SK-N-SH treated with all-trans-retinoic acid at 6 μM for 48 hours (cell line): ENCODE measurements at regions not wholly inside any gene's neighbourhood (a gene's known extent, or its start where the extent isn't known, plus 50 kb on each side); places are given as distances from the start of the nearest gene placed in this dataset.

Source experiments
- ATAC-seq: fragments of 200-7000 bp; cut with Tn5 transposase; 3 replicates; pipeline ENCODE4 v1.9.1; 2020; ENCODE audit warnings: mild to moderate bottlenecking, moderate library complexity
- ARNTL ChIP-seq: fragments of 450-650 bp; formaldehyde crosslinking; IDR thresholded peaks from 2 replicates; pipeline ENCODE4 v1.5.0; 2020; ENCODE audit warnings: low read depth, mild to moderate bottlenecking, moderate library complexity, borderline replicate concordance
- BACH2 ChIP-seq: fragments of 250-450 bp; sonication (Bioruptor Pico); IDR thresholded peaks from 2 replicates; pipeline ENCODE4 v1.9.0; 2021; ENCODE audit warnings: mild to moderate bottlenecking, borderline replicate concordance
- CREB5 ChIP-seq: fragments of 250-450 bp; sonication (Bioruptor Pico); IDR thresholded peaks from 2 replicates; pipeline ENCODE4 v1.5.1; 2020; ENCODE audit warnings: low read depth, mild to moderate bottlenecking, moderate library complexity
- CSDC2 ChIP-seq: fragments of 250-450 bp; sonication (Bioruptor Pico); IDR thresholded peaks from 2 replicates; pipeline ENCODE4 v1.5.0; 2020; ENCODE audit warnings: mild to moderate bottlenecking, moderate library complexity
- ESRRG ChIP-seq: fragments of 250-450 bp; sonication (Bioruptor Pico); IDR thresholded peaks from 2 replicates; pipeline ENCODE4 v1.6.1; 2021; ENCODE audit warnings: mild to moderate bottlenecking
- GLIS3 ChIP-seq: fragments of 250-450 bp; sonication (Bioruptor Pico); IDR thresholded peaks from 2 replicates; pipeline ENCODE4 v1.5.0; 2020; ENCODE audit warnings: mild to moderate bottlenecking, moderate library complexity
- ISL1 ChIP-seq: fragments of 250-450 bp; sonication (Bioruptor Pico); IDR thresholded peaks from 2 replicates; pipeline ENCODE4 v2.1.2; 2022; ENCODE audit warnings: mild to moderate bottlenecking, moderate library complexity
- OSR1 ChIP-seq: fragments of 250-450 bp; sonication (Bioruptor Pico); IDR thresholded peaks from 2 replicates; pipeline ENCODE4 v1.8.0; 2022; ENCODE audit warnings: moderate library complexity, mild to moderate bottlenecking, inconsistent platforms
- PPARA ChIP-seq: fragments of 250-450 bp; sonication (Bioruptor Pico); IDR thresholded peaks from 2 replicates; pipeline ENCODE4 v1.5.0; 2020; ENCODE audit warnings: mild to moderate bottlenecking, borderline replicate concordance
- RARB ChIP-seq: fragments of 250-450 bp; sonication (Bioruptor Pico); IDR thresholded peaks from 2 replicates; pipeline ENCODE4 v1.8.0; 2021; ENCODE audit warnings: mild to moderate bottlenecking, moderate library complexity
- SNAI2 ChIP-seq: fragments of 250-450 bp; sonication (Bioruptor Pico); IDR thresholded peaks from 2 replicates; pipeline ENCODE4 v1.5.0; 2020; ENCODE audit warnings: mild to moderate bottlenecking, moderate library complexity
- TCF4 ChIP-seq: fragments of 250-450 bp; sonication (Bioruptor Pico); IDR thresholded peaks from 2 replicates; pipeline ENCODE4 v1.8.0; 2021; ENCODE audit warnings: mild to moderate bottlenecking, moderate library complexity, borderline replicate concordance
- TOX ChIP-seq: fragments of 250-450 bp; sonication (Bioruptor Pico); IDR thresholded peaks from 2 replicates; pipeline ENCODE4 v1.8.0; 2021; ENCODE audit warnings: mild to moderate bottlenecking, moderate library complexity, borderline replicate concordance
- TSHZ2 ChIP-seq: fragments of 250-450 bp; sonication (Bioruptor Pico); IDR thresholded peaks from 2 replicates; pipeline ENCODE4 v1.5.0; 2020; ENCODE audit warnings: mild to moderate bottlenecking, moderate library complexity
- ZFP3 ChIP-seq: fragments of 250-450 bp; sonication (Bioruptor Pico); IDR thresholded peaks from 2 replicates; pipeline ENCODE4 v1.5.0; 2020; ENCODE audit warnings: mild to moderate bottlenecking, moderate library complexity
- ZFP30 ChIP-seq: fragments of 450-650 bp; formaldehyde crosslinking; IDR thresholded peaks from 2 replicates; pipeline ENCODE4 v1.5.0; 2022; ENCODE audit warnings: mild to moderate bottlenecking, moderate library complexity
- ZNF565 ChIP-seq: fragments of 450-650 bp; formaldehyde crosslinking; conservative IDR thresholded peaks from 2 replicates; pipeline ENCODE4 v1.5.0; 2020; ENCODE audit warnings: low read depth, mild to moderate bottlenecking, moderate library complexity
- ZNF70 ChIP-seq: fragments of 450-650 bp; formaldehyde crosslinking; IDR thresholded peaks from 2 replicates; pipeline ENCODE4 v1.5.0; 2020; ENCODE audit warnings: mild to moderate bottlenecking, moderate library complexity
- ZNF8 ChIP-seq: fragments of 450-650 bp; formaldehyde crosslinking; IDR thresholded peaks from 2 replicates; pipeline ENCODE4 v1.5.0; 2020; ENCODE audit warnings: mild to moderate bottlenecking, moderate library complexity
- TF ChIP-seq, protein P1 (sequence below): fragments of 250-450 bp; sonication (Bioruptor Pico); IDR thresholded peaks from 2 replicates; pipeline ENCODE4 v1.8.0; 2020; ENCODE audit warnings: mild to moderate bottlenecking, moderate library complexity, borderline replicate concordance
- TF ChIP-seq, protein P2 (sequence below): fragments of 250-450 bp; sonication (Bioruptor Pico); IDR thresholded peaks from 2 replicates; pipeline ENCODE4 v1.5.1; 2021; ENCODE audit warnings: mild to moderate bottlenecking, moderate library complexity
- TF ChIP-seq, protein P3 (sequence below): fragments of 250-450 bp; sonication (Bioruptor Pico); IDR thresholded peaks from 2 replicates; pipeline ENCODE4 v1.8.0; 2021; ENCODE audit warnings: low read depth, mild to moderate bottlenecking, moderate library complexity, borderline replicate concordance

DNA sequence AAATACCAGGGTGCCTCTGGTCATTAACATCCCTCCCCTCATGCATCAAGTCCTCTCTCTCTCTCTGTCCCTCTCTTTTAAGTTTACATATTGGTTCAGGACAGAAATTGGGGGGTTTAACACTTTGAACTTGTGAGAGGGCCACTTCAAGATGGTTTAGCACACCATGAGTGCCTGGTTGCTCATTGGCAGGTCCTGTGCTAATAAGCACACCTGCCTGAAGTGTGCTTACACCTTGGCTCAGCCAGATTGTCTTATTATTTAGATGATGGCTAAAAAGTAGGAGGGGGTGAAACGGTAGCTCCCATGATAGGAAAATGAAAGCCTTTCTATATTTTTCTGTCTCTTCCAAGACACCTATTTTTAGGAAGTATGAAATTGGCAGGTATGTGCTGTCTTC lies 205.8 kb downstream of the ARL6IP6 start:
- no peak for ATAC-seq
- TF ChIP-seq, protein P1, sequence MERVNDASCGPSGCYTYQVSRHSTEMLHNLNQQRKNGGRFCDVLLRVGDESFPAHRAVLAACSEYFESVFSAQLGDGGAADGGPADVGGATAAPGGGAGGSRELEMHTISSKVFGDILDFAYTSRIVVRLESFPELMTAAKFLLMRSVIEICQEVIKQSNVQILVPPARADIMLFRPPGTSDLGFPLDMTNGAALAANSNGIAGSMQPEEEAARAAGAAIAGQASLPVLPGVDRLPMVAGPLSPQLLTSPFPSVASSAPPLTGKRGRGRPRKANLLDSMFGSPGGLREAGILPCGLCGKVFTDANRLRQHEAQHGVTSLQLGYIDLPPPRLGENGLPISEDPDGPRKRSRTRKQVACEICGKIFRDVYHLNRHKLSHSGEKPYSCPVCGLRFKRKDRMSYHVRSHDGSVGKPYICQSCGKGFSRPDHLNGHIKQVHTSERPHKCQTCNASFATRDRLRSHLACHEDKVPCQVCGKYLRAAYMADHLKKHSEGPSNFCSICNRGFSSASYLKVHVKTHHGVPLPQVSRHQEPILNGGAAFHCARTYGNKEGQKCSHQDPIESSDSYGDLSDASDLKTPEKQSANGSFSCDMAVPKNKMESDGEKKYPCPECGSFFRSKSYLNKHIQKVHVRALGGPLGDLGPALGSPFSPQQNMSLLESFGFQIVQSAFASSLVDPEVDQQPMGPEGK (CRISPR knock-in tag): no peak
- TF ChIP-seq BACH2 (CRISPR knock-in tag) (no peak), RARB (CRISPR knock-in tag) (no peak), ZNF565 (CRISPR knock-in tag) (no peak), PPARA (CRISPR knock-in tag) (no peak), ISL1 (CRISPR knock-in tag) (no peak), CSDC2 (CRISPR knock-in tag) (no peak), ARNTL (CRISPR knock-in tag) (no peak), OSR1 (CRISPR knock-in tag) (no peak), ZNF8 (CRISPR knock-in tag) (no peak), ZFP30 (CRISPR knock-in tag) (no peak)

GRCh38 chr2:152920846-152921245 lies 202.4 kb downstream of the ARL6IP6 start:
- no peak for TF ChIP-seq ISL1 (CRISPR knock-in tag)
- TF ChIP-seq ARNTL (CRISPR knock-in tag): no peak
- TF ChIP-seq, protein P2, sequence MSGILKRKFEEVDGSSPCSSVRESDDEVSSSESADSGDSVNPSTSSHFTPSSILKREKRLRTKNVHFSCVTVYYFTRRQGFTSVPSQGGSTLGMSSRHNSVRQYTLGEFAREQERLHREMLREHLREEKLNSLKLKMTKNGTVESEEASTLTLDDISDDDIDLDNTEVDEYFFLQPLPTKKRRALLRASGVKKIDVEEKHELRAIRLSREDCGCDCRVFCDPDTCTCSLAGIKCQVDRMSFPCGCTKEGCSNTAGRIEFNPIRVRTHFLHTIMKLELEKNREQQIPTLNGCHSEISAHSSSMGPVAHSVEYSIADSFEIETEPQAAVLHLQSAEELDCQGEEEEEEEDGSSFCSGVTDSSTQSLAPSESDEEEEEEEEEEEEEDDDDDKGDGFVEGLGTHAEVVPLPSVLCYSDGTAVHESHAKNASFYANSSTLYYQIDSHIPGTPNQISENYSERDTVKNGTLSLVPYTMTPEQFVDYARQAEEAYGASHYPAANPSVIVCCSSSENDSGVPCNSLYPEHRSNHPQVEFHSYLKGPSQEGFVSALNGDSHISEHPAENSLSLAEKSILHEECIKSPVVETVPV: no peak
- TF ChIP-seq ESRRG (CRISPR knock-in tag): no peak
- no peak for TF ChIP-seq CREB5 (CRISPR knock-in tag)
- peak; percentile 76 for ATAC-seq

DNA sequence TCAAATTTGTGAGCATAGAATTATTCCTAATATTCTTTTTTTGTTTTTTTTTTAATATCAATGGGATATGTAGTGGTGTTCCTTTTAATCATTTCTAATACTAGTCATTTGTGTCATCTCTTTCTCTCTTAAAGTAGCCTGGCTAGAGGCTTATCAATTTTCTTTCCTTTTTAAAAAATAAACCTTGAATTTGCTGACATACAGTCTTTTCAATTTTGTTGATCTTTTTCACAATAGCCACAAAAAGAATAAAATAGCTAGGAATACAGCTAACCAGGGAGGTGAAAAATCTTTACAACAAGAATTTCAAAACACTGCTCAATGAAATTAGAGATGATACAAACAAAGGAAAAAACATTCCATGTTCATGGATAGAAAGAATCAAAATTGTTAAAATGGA lies 192.6 kb downstream of the ARL6IP6 start:
- ATAC-seq: no peak
- no peak for TF ChIP-seq TOX (CRISPR knock-in tag)
- no peak for TF ChIP-seq ZNF565 (CRISPR knock-in tag)
- no peak for TF ChIP-seq ZNF70 (CRISPR knock-in tag)
- no peak for TF ChIP-seq BACH2 (CRISPR knock-in tag)
- TF ChIP-seq, all 23 proteins: peak for 0

- ATAC-seq: no peak
These were observed 188.6 kb downstream of the ARL6IP6 start for GRCh38 chr2:152907046-152907445.

GRCh38 chr2:152894051-152894450 lies 175.6 kb downstream of the ARL6IP6 start:
- ATAC-seq: no peak
- TF ChIP-seq TCF4 (no peak), BACH2 (CRISPR knock-in tag) (no peak), TOX (CRISPR knock-in tag) (no peak), TSHZ2 (CRISPR knock-in tag) (no peak), PPARA (CRISPR knock-in tag) (no peak), ZNF70 (CRISPR knock-in tag) (no peak), ZFP3 (CRISPR knock-in tag) (no peak), ESRRG (CRISPR knock-in tag) (no peak), RARB (CRISPR knock-in tag) (no peak), ARNTL (CRISPR knock-in tag) (no peak), GLIS3 (CRISPR knock-in tag) (no peak), ZNF565 (CRISPR knock-in tag) (no peak)
- TF ChIP-seq, protein P3, sequence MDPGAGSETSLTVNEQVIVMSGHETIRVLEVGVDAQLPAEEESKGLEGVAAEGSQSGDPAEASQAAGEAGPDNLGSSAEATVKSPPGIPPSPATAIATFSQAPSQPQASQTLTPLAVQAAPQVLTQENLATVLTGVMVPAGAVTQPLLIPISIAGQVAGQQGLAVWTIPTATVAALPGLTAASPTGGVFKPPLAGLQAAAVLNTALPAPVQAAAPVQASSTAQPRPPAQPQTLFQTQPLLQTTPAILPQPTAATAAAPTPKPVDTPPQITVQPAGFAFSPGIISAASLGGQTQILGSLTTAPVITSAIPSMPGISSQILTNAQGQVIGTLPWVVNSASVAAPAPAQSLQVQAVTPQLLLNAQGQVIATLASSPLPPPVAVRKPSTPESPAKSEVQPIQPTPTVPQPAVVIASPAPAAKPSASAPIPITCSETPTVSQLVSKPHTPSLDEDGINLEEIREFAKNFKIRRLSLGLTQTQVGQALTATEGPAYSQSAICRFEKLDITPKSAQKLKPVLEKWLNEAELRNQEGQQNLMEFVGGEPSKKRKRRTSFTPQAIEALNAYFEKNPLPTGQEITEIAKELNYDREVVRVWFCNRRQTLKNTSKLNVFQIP (CRISPR knock-in tag): no peak

More at GRCh38 chr2:152907046-152907445, 188.6 kb downstream of the ARL6IP6 start:
- TF ChIP-seq ARNTL (CRISPR knock-in tag) (no peak), ZFP3 (CRISPR knock-in tag) (no peak), ISL1 (CRISPR knock-in tag) (no peak), TCF4 (no peak), SNAI2 (no peak)
- TF ChIP-seq, protein P1 (CRISPR knock-in tag): no peak
- TF ChIP-seq, all 23 proteins: peak for 0
